Amniotic stem cell (primary cell): ENCODE measurements at regions not wholly inside any gene's neighbourhood (a gene's known extent, or its start where the extent isn't known, plus 50 kb on each side); places are given as distances from the start of the nearest gene placed in this dataset.
A peak's percentile ranks its signal among the peaks of the same experiment; 100 is the strongest.
"Not testable (repeated sequence)": the region's sequence is repeated elsewhere in the genome, so short reads cannot be mapped to it uniquely, and the experiment has no call there.

ENCODE experiments used
- DNase-seq: peaks from one replicate; lab custom pipeline; 2025; lab: John Stamatoyannopoulos, UW

GRCh38 chr7:113217314-113217713 is 99.0 kb upstream of the SMIM30 start:
- DNase-seq, result no peak

DNA sequence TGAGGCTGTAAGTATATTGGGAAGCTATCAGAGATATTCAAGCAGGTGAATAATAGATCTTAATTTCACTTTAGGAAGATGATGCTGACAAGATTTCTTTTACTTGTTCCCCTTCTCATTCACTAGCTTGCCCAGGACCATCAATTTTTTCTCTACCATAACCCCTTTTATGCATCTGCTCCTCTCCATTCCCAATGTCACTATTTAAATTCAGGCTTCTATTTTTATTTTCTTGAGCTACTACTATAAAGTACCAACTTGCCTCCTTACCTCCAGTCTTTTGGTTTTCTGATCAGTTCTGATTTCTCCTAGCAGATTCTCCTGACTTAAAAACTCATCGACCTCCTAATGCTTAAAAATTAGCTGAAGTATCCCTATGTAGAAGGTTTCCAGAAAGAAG is 97.7 kb upstream of the SMIM30 start:
- no peak for DNase-seq

GRCh38 chr7:113209449-113210203 is 91.3 kb upstream of the SMIM30 start:
- DNase-seq, result no peak

GRCh38 chr7:113207931-113208330 is 89.6 kb upstream of the SMIM30 start:
- no peak for DNase-seq

- DNase-seq, result no peak
These were observed 89.1 kb upstream of the SMIM30 start for GRCh38 chr7:113207441-113207840.

DNA sequence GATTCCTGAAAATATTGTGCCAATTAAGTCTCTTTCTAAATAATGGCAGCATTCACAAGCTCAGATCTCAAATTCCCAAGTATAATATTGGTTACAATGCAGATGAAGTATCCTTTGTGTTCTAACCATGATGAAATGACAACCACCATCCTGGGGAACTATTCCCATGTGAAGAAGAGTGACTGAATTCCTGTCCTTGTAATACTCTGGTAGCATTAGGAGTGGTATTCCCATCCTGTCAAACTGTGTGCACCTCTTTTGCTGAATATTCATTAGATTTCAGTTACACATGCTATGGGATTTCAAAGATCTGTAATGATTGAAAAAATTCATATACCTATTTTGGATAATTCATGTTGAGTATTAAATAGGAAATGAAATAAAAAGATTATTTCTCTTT is 86.1 kb upstream of the SMIM30 start:
- DNase-seq, result no peak

- DNase-seq, result no peak
These were observed 83.9 kb upstream of the SMIM30 start for GRCh38 chr7:113202284-113202683.

GRCh38 chr7:113200281-113200680 is 81.9 kb upstream of the SMIM30 start:
- no peak for DNase-seq

- DNase-seq, result peak; percentile 57
These were observed 81.5 kb upstream of the SMIM30 start for GRCh38 chr7:113199841-113200240.

- DNase-seq, result no peak
These were observed 80.8 kb upstream of the SMIM30 start for GRCh38 chr7:113199136-113199535.

DNA sequence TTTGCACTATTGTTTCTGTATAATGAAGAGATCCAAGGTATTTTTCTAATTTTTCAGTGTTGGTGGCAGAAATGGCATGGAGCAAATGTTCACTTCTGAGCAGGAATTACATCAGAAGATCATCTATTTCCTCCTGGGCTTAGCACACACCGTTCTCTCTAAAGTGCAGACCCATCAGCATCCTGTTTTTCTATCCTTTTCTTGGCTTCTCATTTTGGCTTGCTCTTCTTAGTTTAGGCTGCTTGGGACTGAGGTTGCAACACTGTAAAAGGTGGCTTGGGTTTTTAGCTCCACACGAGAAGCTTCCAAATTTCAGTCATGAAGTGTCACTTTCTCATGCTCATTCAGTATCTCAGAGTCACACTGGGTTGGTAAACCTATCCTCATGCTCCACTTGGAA is 79.9 kb upstream of the SMIM30 start:
- no peak for DNase-seq

DNA sequence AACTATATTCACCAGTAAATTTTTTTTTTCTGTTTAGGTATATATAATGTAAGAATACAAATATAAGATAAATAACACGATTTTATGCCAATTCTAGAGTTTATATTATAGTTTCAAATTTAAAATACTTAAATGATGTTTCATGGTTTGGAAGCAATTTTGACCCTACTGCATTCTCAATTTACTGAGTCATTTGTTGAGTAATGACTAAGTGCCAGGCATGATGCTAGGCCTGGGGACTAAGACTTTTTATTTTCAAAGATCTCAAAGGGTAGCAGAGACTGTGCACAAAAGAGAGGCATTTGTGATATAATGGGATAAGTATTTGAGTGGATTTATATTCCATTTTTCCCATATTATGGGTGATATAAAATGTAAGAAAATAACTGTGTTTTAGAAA is 78.9 kb upstream of the SMIM30 start:
- DNase-seq, result peak; percentile 76

DNA sequence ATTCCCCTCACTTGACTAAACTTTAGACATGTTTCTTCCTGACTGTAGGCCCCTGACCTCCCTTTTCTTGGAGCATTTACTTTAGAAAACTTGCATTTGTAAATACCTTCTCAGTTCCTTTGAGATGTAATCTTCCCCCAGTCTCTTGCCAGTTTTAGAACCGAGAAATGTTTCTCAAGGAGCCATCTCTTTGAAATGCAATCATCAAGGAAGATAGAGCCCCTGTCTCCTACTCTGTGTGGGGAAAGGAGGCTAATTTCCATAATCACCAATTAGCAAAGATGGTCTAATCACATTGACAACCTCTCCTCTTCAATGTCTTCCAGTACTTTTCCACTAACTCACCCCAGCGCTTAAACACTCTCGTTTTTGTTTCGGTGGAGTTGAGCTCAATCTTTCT is 70.0 kb upstream of the SMIM30 start:
- no peak for DNase-seq

- no peak for DNase-seq
These were observed 61.0 kb upstream of the SMIM30 start for GRCh38 chr7:113179313-113179712.

GRCh38 chr7:113176836-113177235 is 58.5 kb upstream of the SMIM30 start:
- no peak for DNase-seq

DNA sequence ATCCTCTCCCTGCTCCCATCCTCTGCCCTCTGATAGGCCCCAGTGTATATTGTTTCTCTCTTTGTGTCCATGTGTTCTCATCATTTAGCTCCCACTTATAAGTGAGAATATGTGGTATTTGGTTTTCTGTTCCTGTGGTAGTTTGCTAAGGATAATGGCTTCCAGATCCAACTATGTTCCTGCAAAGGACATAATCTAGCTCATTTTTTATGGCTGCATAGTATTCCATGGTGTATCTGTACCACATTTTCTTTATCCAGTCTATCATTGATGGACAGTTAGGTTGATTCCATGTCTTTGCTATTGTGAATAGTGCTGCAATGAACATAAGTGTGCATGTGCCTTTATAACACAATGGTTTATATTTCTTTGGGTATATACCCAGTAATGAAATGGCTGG is 57.8 kb upstream of the SMIM30 start:
- DNase-seq, result not testable (repeated sequence)

GRCh38 chr7:113175525-113176104 is 57.3 kb upstream of the SMIM30 start:
- no peak for DNase-seq

DNA sequence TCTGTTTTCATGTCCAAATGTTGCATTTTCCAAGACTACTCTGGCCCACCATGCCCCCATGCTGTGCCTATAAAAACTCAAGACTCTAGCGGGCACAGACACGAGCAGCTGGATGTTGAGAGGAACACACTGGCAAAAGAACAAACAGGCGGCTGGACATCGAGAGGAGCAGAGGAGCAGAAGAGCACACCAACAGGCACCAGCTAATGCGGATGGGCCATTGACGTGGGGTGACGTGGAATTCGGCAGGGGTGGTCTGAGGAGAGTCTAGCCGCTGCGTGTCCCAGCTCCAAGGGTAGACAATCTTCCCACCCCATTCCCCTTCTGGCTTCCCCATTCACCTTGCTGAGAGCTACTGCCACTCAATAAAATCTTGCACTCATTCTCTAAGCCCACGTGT is 54.4 kb upstream of the SMIM30 start:
- no peak for DNase-seq

DNA sequence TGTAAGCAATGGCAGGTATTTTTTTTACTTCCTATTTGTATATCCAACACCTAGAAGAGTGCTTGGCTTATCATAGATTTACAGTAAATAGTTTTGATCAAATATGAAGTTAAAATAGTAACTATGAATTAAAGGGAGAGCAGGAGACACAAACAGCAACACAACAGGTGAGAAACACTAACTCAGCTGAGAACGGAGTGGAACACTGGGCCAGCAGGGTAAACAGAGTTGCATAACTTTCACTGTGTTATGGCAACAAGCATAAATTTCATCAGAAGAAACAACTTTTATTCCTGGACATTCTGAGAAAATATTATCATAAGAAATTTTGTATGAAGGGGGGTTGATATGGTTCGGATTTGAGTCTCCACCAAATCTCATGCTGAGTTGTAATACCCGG is 52.2 kb upstream of the SMIM30 start:
- DNase-seq, result no peak
